Putamen (tissue), 1 donor: ENCODE measurements at regions not wholly inside any gene's neighbourhood (a gene's known extent, or its start where the extent isn't known, plus 50 kb on each side); places are given as distances from the start of the nearest gene placed in this dataset.
"Not testable (repeated sequence)": the region's sequence is repeated elsewhere in the genome, so short reads cannot be mapped to it uniquely, and the experiment has no call there.

Source experiments
- DNase-seq: peaks from one replicate; pipeline ENCODE4 v3.0.0-alpha.2; 2016; ENCODE audit warnings: low spot score

- DNase-seq, result not testable (repeated sequence)
Observed at GRCh38 chr12:9308745-9309144, 100.5 kb upstream of the PZP start.

GRCh38 chr12:9308163-9308562 lies 100.0 kb upstream of the PZP start:
- not testable (repeated sequence) for DNase-seq

- DNase-seq, result not testable (repeated sequence)
Observed at GRCh38 chr12:9307255-9307654, 99.1 kb upstream of the PZP start.

- DNase-seq, result not testable (repeated sequence)
Observed at GRCh38 chr12:9306004-9306403, 97.8 kb upstream of the PZP start.

- DNase-seq, result not testable (repeated sequence)
Observed at GRCh38 chr12:9304540-9304939, 96.3 kb upstream of the PZP start.

GRCh38 chr12:9295872-9296271 lies 87.7 kb upstream of the PZP start:
- DNase-seq, result not testable (repeated sequence)

- DNase-seq, result not testable (repeated sequence)
Observed at GRCh38 chr12:9294072-9294620, 86.0 kb upstream of the PZP start.

- not testable (repeated sequence) for DNase-seq
Observed at GRCh38 chr12:9293391-9293790, 85.2 kb upstream of the PZP start.

- DNase-seq, result not testable (repeated sequence)
Observed at GRCh38 chr12:9289984-9290383, 81.8 kb upstream of the PZP start.

GRCh38 chr12:9284724-9285123 lies 76.5 kb upstream of the PZP start:
- DNase-seq, result not testable (repeated sequence)

GRCh38 chr12:9284197-9284596 lies 76.0 kb upstream of the PZP start:
- not testable (repeated sequence) for DNase-seq

GRCh38 chr12:9283346-9284095 lies 75.3 kb upstream of the PZP start:
- peak; percentile 85 for DNase-seq

- no peak for DNase-seq
Observed at GRCh38 chr12:9276990-9277389, 68.8 kb upstream of the PZP start.

- no peak for DNase-seq
Observed at GRCh38 chr12:9273276-9273675, 65.1 kb upstream of the PZP start.

- no peak for DNase-seq
Observed at GRCh38 chr12:9271875-9272274, 63.7 kb upstream of the PZP start.

GRCh38 chr12:9264546-9264945 lies 56.4 kb upstream of the PZP start:
- DNase-seq, result no peak

- DNase-seq, result no peak
Observed at GRCh38 chr12:9260931-9261330, 52.7 kb upstream of the PZP start.

- no peak for DNase-seq
Observed at GRCh38 chr12:9258676-9259075, 50.5 kb upstream of the PZP start.
